Activated CD8-positive, alpha-beta memory T cell treated with anti-CD3 and anti-CD28 coated beads for 24 hours (primary cell): ENCODE measurements at regions not wholly inside any gene's neighbourhood (a gene's known extent, or its start where the extent isn't known, plus 50 kb on each side); places are given as distances from the start of the nearest gene placed in this dataset.
A peak's percentile ranks its signal among the peaks of the same experiment; 100 is the strongest.

Experiments used
- DNase-seq: peaks from one replicate; pipeline ENCODE4 v3.0.0-alpha.2; 2020

- no peak for DNase-seq
These were observed 304.1 kb upstream of the SSTR1 start for GRCh38 chr14:37903343-37904191.

DNA sequence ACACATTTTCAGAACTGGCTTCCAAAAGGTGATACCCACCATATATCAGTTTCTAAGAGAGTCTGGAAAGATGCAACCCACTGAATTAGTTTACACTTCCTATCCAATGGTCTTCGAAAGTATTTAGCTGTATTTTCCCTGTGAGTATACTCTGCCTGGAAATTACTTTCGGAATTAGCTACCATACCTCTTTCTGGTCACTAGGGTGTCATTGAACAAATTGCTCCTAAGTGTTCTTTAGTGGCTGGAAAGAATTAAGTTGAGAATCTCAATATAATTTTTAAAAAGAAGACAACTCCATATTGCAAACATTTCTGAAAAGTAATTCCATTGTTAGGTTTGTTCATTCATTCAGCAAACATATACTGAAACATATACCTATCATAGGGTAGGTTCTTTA, 283.1 kb upstream of the SSTR1 start:
- DNase-seq = no peak

- no peak for DNase-seq
These were observed 275.7 kb upstream of the SSTR1 start for GRCh38 chr14:37932008-37932407.

DNA sequence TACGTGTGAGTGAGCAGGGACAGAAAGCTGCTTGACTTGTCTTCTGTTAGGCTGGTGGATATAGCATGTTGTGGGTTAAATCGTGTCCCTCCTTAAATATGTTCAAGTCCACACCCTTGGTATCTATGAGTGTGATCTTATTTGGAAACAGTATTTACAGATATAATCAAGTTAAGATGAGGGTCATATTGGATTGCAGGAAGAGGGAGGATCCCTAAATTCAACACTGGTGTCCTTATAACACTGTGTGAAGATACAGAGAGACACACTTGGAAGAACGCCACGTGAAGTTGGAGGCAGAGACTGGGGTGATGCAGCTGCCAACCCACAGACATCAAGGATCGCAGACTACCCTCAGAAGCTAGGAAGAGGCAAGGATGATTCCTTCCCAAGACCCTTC, 275.2 kb upstream of the SSTR1 start:
- DNase-seq = no peak

- DNase-seq = no peak
These were observed 270.7 kb upstream of the SSTR1 start for GRCh38 chr14:37936971-37937370.

- DNase-seq = no peak
These were observed 268.2 kb upstream of the SSTR1 start for GRCh38 chr14:37939442-37940028.

- no peak for DNase-seq
These were observed 261.7 kb upstream of the SSTR1 start for GRCh38 chr14:37945959-37946358.

DNA sequence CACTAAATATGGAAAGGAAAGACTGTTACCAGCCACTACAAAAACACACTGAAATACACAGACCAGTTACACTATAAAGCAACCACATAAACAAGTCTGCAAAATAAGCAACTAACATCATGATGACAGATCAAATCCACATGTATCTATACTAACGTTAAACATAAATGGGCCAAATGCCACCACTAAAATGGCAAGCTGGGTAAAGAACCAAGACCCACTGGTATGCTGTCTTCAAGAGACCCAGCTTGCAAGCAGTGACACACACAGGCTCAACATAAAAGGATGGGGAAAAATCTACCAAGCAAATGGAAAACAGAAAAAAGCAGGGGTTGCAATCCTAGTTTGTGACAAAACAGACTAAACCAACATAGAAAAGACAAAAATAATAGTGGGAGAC, 260.9 kb upstream of the SSTR1 start:
- no peak for DNase-seq

DNA sequence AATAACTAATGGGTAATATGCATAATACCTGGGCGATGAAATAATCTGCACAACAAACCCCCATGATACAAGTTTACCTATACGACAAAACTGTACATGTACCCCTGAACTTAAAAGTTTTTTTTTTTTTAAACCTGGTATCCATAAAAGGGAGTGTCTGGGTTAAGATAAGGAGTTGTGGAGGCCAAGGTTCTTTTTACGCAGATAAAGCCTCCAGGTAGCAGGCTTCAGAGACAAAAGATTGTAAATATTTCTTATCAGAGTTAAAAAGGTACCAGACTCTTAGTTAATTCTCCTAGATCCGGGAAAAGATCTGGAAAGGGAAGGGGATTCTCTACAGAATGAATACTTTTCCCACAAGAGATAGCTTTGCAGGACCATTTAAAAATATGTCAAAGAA, 259.4 kb upstream of the SSTR1 start:
- no peak for DNase-seq

GRCh38 chr14:37968664-37969240, 239.0 kb upstream of the SSTR1 start:
- no peak for DNase-seq

GRCh38 chr14:37969511-37969979, 238.2 kb upstream of the SSTR1 start:
- DNase-seq = no peak

- no peak for DNase-seq
These were observed 237.0 kb upstream of the SSTR1 start for GRCh38 chr14:37970696-37971095.

GRCh38 chr14:37972941-37973887, 234.5 kb upstream of the SSTR1 start:
- DNase-seq = no peak

GRCh38 chr14:37974421-37974820, 233.3 kb upstream of the SSTR1 start:
- no peak for DNase-seq

- DNase-seq = no peak
These were observed 230.2 kb upstream of the SSTR1 start for GRCh38 chr14:37977481-37977880.

DNA sequence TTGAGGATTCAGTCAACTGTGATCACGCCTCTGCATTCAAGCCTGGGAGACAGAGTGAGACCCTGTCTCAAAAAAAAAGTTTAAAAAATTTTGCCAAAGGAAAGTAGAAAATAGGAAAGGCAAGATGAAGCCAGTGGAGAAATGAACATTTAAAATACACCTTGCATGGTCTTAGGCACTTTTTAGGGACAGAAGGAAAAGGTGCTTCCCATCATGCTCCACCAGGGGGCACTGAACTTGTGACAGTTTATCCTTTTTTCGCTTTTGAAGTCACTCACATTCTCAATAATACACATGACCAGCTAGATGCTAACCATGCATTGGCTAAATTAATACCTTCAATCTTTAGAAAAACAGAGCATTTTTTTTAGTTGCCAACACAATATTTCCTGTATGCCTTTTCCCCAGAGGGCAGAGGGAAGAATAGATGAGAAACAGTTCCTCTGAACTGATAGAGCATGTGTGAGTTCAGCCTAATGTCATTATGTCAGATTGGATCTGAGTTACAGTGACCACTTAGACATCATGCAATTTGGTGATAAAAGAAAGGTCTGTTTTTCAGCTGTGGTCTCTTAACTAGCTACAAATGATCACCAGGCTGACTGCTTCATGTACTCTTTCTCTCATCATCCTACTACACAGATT, 221.8 kb upstream of the SSTR1 start:
- peak; percentile 70 for DNase-seq

- no peak for DNase-seq
These were observed 219.2 kb upstream of the SSTR1 start for GRCh38 chr14:37988472-37988871.

- no peak for DNase-seq
These were observed 216.7 kb upstream of the SSTR1 start for GRCh38 chr14:37991027-37991426.

- no peak for DNase-seq
These were observed 215.2 kb upstream of the SSTR1 start for GRCh38 chr14:37992499-37992898.

- no peak for DNase-seq
These were observed 212.8 kb upstream of the SSTR1 start for GRCh38 chr14:37994846-37995372.

DNA sequence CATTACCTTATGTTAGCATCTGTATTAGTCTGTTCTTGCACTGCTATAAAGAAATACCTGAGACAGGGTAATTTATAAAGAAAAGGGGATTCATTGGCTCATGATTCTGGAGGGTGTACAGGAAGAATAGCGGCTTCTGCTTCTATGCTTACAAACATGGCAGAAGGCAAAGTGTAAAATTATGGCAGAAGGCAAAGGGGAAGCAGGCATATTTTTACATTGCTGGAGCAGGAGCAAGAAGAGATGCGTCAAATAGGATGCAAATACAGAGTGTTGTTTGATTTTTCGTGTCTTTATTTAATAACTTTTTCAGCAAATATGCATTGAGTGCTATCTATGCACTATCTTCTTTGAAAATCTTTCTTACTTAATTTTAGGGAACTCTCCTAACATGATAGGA, 210.7 kb upstream of the SSTR1 start:
- DNase-seq = no peak

GRCh38 chr14:38000340-38000739, 207.4 kb upstream of the SSTR1 start:
- DNase-seq = no peak
